Nucleus accumbens (tissue), 56 donors: ENCODE measurements at regions not wholly inside any gene's neighbourhood (a gene's known extent, or its start where the extent isn't known, plus 50 kb on each side); places are given as distances from the start of the nearest gene placed in this dataset.

Source experiments
- DNase-seq, 56 donors: peaks; one replicate each; lab custom pipeline; 2025; lab: John Stamatoyannopoulos, UW

DNA sequence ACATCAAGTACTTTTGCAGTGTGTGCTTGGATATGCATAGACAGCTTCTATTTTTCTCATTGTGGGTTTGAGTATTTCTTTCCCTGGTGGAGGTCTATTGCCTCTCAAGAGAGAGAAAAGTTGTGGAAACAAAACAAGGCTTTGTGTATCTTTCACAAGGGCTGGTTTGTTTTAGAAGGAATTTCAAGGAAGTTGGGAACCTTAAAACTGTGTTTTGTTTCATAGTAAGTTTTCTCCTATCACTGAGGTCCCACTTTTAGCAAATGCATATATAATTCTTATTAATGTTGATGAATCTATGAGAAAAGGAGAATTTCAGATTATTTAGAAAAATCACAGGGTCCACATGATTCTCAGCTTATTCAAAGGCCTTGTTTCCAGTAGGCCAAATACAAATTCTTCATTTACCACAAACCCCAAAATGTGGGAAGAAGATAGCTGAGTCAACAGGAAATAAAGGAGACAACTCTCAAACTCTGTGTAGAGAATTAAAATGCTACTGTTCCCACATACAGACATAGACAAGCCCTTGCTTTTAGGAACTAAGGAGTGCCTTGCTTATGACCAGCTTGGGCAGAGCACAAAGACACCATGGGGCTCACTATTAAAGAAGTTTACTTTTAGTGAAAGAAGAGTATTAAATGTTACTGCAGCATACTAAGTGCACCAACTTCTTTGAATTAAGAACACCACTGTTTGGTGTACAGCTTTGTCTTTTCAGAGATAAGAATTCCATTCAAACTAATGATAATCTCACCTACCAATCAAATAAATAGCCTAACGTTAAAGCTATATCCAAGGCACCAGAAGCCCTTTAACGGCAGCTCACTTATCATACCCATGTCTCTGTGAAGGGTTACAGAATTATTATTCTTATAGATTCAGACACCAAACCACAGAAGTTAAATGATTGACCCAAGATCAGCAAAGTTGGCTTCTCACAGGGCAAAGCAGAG is 177.4 kb upstream of the LEF1 start:
- no peak for DNase-seq

DNA sequence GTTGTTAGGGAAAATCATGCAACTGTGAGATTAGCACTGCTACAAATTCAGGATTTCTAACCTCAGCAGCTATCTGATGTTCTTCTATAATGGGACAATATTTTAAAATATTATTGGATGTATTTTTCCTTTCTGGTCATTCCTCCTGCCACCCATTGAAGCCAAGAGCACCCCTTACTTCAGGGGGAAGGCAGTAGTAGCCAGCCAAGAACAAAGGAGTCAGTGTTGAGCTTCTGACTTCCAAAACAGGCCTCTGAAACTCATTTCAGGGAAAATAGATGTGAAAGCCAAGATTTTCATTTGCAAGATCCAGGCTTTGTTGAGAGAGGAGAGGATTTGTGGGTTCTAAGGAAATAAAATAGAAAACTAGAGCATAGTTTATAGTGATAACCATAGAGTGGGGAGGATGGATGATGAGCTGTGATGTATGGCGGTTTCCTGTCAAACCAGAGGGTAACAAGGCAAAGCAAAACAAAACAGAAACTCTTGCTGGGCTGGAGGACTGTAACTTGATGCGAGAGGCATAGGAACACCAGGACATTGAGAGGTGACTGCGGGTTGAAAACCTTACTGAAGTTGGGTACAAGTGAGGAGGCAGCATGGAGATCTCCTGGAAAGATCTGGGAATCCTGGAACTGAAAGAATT is 173.7 kb upstream of the LEF1 start:
- DNase-seq, result no peak

GRCh38 chr4:108337923-108338322 is 169.2 kb upstream of the LEF1 start:
- no peak for DNase-seq

- no peak for DNase-seq
Measured at GRCh38 chr4:108336076-108336475, 167.3 kb upstream of the LEF1 start.

DNA sequence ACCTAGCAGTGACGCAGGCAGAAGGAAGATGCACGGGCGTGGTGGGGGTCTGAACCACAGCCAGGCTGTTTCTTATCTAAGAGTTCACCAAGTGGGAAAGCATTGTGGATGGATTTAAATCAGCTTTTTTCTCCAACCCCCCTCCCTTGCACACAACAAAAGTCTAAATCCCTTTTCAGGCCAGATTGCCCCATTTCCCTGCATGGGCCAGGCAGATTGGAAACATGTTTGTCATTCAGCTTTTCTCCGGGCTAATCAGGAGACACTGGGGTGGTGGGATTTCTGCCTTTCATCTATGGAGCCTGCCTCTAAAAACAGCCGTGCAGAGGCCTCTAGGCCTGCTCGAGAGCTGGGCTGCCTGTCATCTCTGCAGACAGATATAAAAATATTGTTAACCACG is 166.3 kb upstream of the LEF1 start:
- DNase-seq, result no peak

- no peak for DNase-seq
Measured at GRCh38 chr4:108334031-108334430, 165.3 kb upstream of the LEF1 start.

DNA sequence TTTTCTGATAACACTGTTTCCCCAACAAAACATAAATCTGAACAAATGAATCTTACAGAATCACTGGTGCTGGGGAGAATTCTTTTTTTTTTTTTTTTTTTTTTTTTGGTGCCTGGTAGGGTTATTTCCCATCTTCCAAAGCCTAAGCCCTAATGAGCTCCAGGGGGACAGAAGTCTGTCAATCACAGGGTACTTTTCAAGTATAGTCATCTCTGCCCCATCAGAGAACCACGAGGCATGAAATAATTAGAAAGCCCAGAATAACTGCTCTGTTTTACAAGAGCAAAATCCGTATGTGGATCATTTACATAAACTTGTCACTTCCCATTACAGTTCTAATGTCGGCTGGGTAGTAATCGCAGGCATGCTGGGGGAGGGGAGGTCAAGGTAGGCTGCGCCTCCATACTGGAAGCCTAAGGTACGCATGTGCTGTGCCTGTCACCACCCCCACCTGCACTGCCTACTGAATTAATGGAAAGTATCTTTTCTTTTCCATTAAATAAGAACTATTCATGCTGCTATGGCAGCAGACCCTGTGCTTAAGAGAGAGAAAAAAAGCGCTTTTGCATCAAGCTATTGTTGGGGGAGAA is 164.7 kb upstream of the LEF1 start:
- DNase-seq, result peak in 25 of 56 donors; percentile 1 to 63 (median 18)

- DNase-seq, result no peak
Measured at GRCh38 chr4:108331905-108332632, 163.3 kb upstream of the LEF1 start.

- DNase-seq, result no peak
Measured at GRCh38 chr4:108328383-108328732, 159.6 kb upstream of the LEF1 start.

GRCh38 chr4:108327642-108328382 is 159.1 kb upstream of the LEF1 start:
- no peak for DNase-seq

- DNase-seq, result no peak
Measured at GRCh38 chr4:108325561-108325960, 156.8 kb upstream of the LEF1 start.

DNA sequence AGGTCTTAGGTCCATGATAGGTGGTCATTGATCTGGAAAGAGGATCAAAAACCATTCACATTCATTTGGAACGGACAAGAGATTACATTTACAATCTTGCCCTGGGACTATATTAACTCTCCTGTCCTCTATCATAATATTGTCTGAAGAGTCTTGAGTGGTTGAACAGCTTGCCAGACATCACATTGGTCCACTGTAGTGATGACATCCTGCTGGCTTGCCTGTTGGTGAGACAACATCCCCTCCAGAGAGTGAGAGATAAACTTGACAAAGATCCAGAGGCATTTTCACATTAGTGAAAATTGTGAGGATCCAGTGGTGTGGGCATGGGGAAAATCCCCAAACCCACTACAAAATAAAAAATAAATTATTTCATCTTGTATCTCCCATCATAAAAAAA is 155.7 kb upstream of the LEF1 start:
- no peak for DNase-seq

DNA sequence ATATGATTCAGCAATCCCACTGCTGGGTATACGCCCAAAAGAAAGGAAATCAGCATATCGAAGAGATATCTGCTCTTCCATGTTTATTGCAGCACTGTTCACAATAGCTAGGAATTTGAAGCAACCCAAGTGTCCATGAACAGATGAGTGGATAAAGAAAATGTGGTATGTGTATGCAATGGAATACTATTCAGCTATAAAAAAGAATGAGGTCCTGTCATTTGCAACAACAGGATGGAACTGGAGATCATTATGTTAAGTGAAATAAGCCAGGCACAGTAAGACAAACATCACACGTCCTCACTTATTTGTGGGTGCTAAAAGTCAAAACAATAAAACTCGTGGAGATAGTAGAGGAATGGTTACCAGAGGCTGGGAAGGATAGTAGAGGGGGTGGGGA is 153.8 kb upstream of the LEF1 start:
- no peak for DNase-seq

DNA sequence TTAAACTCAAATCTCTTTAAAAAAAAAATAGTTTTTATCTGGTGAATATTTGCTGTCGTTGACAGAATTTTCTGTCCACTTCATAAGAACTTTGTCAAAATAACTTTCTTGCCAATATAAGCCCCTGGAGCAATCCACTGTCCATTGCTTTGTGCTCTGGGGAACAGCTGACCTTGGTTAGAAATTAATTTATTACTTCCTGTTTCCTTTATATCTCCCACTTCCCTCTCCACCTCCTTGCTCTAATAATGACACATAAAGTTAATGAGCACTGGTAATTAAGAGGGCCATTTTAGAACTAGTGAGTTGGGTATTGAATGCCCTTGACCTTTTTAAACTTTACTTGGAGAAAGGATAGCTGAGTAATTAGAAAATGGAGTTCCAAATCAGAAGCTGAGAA is 151.3 kb upstream of the LEF1 start:
- DNase-seq, result no peak

DNA sequence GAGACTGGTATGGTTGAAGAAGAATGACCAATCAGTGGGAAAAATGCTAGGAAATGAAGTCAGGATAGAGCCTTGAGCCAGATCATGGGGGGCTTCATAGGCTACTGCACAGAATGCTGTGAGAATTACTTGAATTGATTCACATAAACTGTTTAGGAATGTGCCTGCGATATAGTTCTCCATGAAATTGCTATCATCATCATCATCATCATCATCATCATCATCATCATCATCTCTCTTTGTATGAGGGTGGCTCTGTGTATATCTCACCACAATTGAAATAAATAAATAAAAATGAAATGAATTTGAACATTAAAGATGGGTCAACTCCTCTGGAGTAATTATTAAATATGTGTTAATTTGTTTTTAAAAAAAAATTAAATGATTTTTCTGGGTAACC is 148.6 kb upstream of the LEF1 start:
- DNase-seq, result no peak

DNA sequence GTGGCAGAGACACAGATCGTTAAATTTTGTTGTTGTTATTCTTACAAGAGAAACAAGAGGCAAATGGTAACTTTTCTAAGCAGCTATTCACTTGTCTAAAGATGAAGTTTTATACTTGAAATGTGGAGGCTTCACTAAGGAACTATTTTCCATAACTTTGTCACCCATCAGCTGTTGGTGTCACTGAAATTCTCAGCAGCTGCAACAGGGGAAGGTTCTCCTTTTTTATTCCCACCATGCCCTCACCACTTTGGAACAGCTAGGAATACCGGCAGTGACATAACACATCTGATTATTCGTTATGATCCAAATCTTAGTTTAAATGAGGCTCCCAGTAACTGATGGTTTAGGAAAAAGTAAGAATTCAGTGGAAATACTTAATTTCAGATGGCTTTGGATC is 147.0 kb upstream of the LEF1 start:
- DNase-seq, result no peak

GRCh38 chr4:108314900-108315589 is 146.3 kb upstream of the LEF1 start:
- no peak for DNase-seq

DNA sequence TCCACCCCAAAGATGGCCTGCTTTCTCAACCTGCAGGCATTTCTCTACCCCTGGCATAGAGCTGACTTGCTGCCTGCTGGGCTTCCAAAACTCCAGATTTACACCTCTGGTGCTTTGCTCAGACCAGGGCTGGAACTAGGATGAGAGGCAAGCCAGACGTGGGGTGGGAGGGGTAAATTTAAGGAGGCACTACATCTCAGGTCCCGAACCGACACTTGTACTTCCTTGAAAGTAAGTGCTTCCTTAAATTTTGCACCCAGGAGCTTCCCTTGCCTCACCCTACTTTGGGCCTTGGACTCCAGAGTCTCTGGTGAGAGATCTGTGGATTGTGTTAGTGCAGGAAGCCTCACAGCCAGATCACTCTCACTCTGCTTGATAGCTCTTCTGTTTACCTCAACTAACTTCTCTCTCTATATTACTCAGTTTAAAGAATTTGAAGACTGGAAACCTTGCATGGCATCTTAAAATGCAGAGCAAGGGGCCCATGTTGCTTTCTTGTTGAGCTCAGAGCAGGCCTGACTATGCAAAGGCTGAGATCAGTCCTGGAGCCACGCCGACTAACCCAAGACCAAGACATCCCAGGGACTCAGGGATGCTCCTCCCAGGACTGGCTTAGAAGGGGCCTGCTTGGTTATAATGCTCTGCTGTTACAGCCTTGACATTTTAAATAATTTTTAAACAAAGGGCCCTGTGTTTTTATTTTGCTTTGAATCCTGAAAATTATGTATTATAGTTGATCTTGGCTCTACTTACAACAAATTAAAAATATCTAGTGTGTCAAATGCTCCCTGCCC is 145.0 kb upstream of the LEF1 start:
- DNase-seq, result no peak

DNA sequence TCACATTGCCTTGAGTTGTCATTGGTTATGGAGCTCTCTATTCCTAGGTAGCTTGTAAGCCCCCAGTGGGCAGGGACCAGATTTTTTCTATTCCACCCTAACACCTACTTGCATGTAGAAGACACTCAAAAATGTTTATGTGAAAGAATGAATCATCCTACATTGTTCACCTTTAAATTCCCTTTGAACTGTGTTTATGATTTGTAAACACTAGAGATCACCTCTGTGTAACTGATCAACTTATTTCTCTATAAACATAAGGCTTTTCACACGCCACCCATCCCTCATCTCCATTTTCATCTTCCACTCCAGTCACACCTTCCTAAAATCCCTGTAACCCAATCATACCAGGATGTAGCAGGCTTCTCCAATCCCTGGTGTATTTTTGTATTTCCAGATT is 142.6 kb upstream of the LEF1 start:
- no peak for DNase-seq
